ENCODE measurements at regions not wholly inside any gene's neighbourhood (a gene's known extent, or its start where the extent isn't known, plus 50 kb on each side); places are given as distances from the start of the nearest gene placed in this dataset.
"Not testable (repeated sequence)": the region's sequence is repeated elsewhere in the genome, so short reads cannot be mapped to it uniquely, and the experiment has no call there.

DNA sequence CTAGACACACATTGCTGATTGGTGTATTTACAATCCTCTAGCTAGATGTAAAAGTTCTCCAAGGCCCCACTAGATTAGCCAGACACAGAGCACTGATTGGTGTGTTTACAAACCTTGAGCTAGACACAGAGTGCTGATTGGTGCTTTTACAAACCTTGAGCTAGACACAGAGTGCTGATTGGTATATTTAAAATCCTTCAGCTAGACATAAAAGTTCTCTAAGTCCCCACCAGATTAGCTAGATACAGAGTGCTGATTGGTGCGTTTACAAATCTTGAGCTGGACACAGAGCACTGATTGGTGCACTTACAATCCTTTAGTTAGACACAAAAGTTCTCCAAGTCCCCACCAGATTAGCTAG lies 63.8 kb upstream of the DDHD1 start:
- TF ChIP-seq, protein P1, sequence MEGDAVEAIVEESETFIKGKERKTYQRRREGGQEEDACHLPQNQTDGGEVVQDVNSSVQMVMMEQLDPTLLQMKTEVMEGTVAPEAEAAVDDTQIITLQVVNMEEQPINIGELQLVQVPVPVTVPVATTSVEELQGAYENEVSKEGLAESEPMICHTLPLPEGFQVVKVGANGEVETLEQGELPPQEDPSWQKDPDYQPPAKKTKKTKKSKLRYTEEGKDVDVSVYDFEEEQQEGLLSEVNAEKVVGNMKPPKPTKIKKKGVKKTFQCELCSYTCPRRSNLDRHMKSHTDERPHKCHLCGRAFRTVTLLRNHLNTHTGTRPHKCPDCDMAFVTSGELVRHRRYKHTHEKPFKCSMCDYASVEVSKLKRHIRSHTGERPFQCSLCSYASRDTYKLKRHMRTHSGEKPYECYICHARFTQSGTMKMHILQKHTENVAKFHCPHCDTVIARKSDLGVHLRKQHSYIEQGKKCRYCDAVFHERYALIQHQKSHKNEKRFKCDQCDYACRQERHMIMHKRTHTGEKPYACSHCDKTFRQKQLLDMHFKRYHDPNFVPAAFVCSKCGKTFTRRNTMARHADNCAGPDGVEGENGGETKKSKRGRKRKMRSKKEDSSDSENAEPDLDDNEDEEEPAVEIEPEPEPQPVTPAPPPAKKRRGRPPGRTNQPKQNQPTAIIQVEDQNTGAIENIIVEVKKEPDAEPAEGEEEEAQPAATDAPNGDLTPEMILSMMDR (IDR thresholded peaks at IDR 0.05; ENCODE audit: insufficient read depth, low read length, poor library complexity, severe bottlenecking): not testable (repeated sequence)
- TF ChIP-seq EZH2phosphoT487 (conservative IDR thresholded peaks at IDR 0.05; ENCODE audit: low read length): not testable (repeated sequence)

Data from SU-DHL-6 (cell line).